GM23338 (cell line): ENCODE measurements at regions not wholly inside any gene's neighbourhood (a gene's known extent, or its start where the extent isn't known, plus 50 kb on each side); places are given as distances from the start of the nearest gene placed in this dataset.

ENCODE experiments used
- ATAC-seq: fragments of 200-7000 bp; cut with Tn5 transposase; 3 replicates; pipeline ENCODE4 v1.9.1; 2020
- DNase-seq: peaks from one replicate; pipeline ENCODE4 v3.0.0-alpha.2; 2015; ENCODE audit warnings: low spot score
- H2AFZ ChIP-seq: fragments of 200-600 bp; sonication (generic); 2 replicates; pipeline ENCODE4 v1.8.0; 2016; ENCODE audit warnings: antibody characterized with exemption, mild to moderate bottlenecking, moderate library complexity
- H3F3A ChIP-seq: fragments of 200-600 bp; sonication (generic); replicated peaks from 2 replicates; pipeline ENCODE4 v1.8.0; 2017; ENCODE audit warnings: antibody characterized with exemption, mixed run types, low read depth
- H3K27ac ChIP-seq: fragments of 200-600 bp; sonication (generic); 2 replicates; pipeline ENCODE4 v1.6.1; 2016; ENCODE audit warnings: low read depth
- H3K27me3 ChIP-seq: fragments of 200-600 bp; sonication (generic); 2 replicates; pipeline ENCODE4 v1.8.0; 2016; ENCODE audit warnings: mild to moderate bottlenecking, mixed run types, moderate library complexity; ENCODE audit not compliant: insufficient read depth
- H3K36me3 ChIP-seq: fragments of 200-600 bp; sonication (generic); 2 replicates; pipeline ENCODE4 v1.8.0; 2016; ENCODE audit warnings: mild to moderate bottlenecking; ENCODE audit not compliant: insufficient read depth
- H3K4me1 ChIP-seq: fragments of 200-600 bp; sonication (generic); 2 replicates; pipeline ENCODE4 v1.8.0; 2016; ENCODE audit warnings: mild to moderate bottlenecking, moderate library complexity; ENCODE audit not compliant: insufficient read depth
- H3K4me2 ChIP-seq: fragments of 200-600 bp; sonication (generic); 2 replicates; pipeline ENCODE4 v1.7.1; 2017; ENCODE audit warnings: mixed run types
- H3K4me3 ChIP-seq: fragments of 200-600 bp; sonication (generic); 2 replicates; pipeline ENCODE4 v1.6.1; 2016; ENCODE audit warnings: mixed run types
- H3K79me2 ChIP-seq: fragments of 200-600 bp; sonication (generic); replicated peaks from 2 replicates; pipeline ENCODE4 v1.8.0; 2017; ENCODE audit warnings: mild to moderate bottlenecking; ENCODE audit not compliant: insufficient read depth
- H3K9me2 ChIP-seq: fragments of 200-600 bp; sonication (generic); 2 replicates; pipeline ENCODE4 v1.8.0; 2017; ENCODE audit not compliant: insufficient read depth
- H4K20me1 ChIP-seq: fragments of 200-600 bp; sonication (generic); replicated peaks from 2 replicates; pipeline ENCODE4 v1.8.0; 2017; ENCODE audit warnings: mild to moderate bottlenecking; ENCODE audit not compliant: insufficient read depth
- H3K27ac Mint-ChIP-seq: 2 replicates; pipeline ENCODE4 v1.8.0; 2020; ENCODE audit warnings: inconsistent platforms, mild to moderate bottlenecking, moderate library complexity, mixed read lengths
- H3K27me3 Mint-ChIP-seq: 3 replicates; pipeline ENCODE4 v1.8.0; 2022; ENCODE audit warnings: low read depth, mild to moderate bottlenecking, moderate library complexity, mixed read lengths, inconsistent platforms; ENCODE audit not compliant: insufficient read depth, poor library complexity
- H3K36me3 Mint-ChIP-seq: 3 replicates; pipeline ENCODE4 v1.8.0; 2021; ENCODE audit warnings: low read depth, mild to moderate bottlenecking, inconsistent platforms, moderate library complexity, mixed read lengths
- H3K4me1 Mint-ChIP-seq: 3 replicates; pipeline ENCODE4 v1.8.0; 2020; ENCODE audit warnings: mild to moderate bottlenecking, inconsistent platforms, mixed read lengths
- H3K4me3 Mint-ChIP-seq: 3 replicates; pipeline ENCODE4 v1.8.0; 2021; ENCODE audit warnings: moderate library complexity, mild to moderate bottlenecking, inconsistent platforms, mixed read lengths
- H3K9me3 Mint-ChIP-seq: 3 replicates; pipeline ENCODE4 v1.8.0; 2020; ENCODE audit warnings: moderate library complexity, mild to moderate bottlenecking, inconsistent platforms, mixed read lengths
- CREB1 ChIP-seq: fragments of 250-450 bp; sonication (Bioruptor Pico); IDR thresholded peaks from 2 replicates; pipeline ENCODE4 v1.5.0; 2020; ENCODE audit warnings: low read depth, mild to moderate bottlenecking, moderate library complexity
- ETS1 ChIP-seq: IDR thresholded peaks from 2 replicates; pipeline ENCODE4 v1.6.1; 2016; ENCODE audit warnings: antibody characterized with exemption
- EZH2 ChIP-seq: fragments of 200-600 bp; sonication (generic); IDR thresholded peaks from one replicate; pipeline ENCODE4 v1.8.0; 2017; ENCODE audit warnings: antibody characterized with exemption, mild to moderate bottlenecking, low read depth; ENCODE audit not compliant: unreplicated experiment
- EZH2phosphoT487 ChIP-seq: fragments of 200-600 bp; sonication (generic); IDR thresholded peaks from one replicate; pipeline ENCODE4 v1.8.1; 2018; ENCODE audit warnings: antibody characterized with exemption; ENCODE audit not compliant: unreplicated experiment
- JUNB ChIP-seq: IDR thresholded peaks from one replicate; pipeline ENCODE4 v1.6.1; 2016; ENCODE audit warnings: antibody characterized with exemption; ENCODE audit not compliant: unreplicated experiment
- NANOG ChIP-seq: IDR thresholded peaks from 2 replicates; pipeline ENCODE4 v1.6.1; 2016; ENCODE audit warnings: antibody characterized with exemption, borderline replicate concordance
- POLR2AphosphoS5 ChIP-seq: IDR thresholded peaks from 2 replicates; pipeline ENCODE4 v1.6.1; 2016; ENCODE audit warnings: antibody characterized with exemption, low read depth
- REST ChIP-seq: IDR thresholded peaks from one replicate; pipeline ENCODE4 v1.6.1; 2018; ENCODE audit warnings: antibody characterized with exemption; ENCODE audit not compliant: unreplicated experiment
- STAT1 ChIP-seq: IDR thresholded peaks from one replicate; pipeline ENCODE4 v1.6.1; 2016; ENCODE audit warnings: antibody characterized with exemption; ENCODE audit not compliant: unreplicated experiment
- ZNF114 ChIP-seq: fragments of 250-450 bp; sonication (Bioruptor Pico); IDR thresholded peaks from 2 replicates; pipeline ENCODE4 v1.5.0; 2020; ENCODE audit warnings: mild to moderate bottlenecking, moderate library complexity
- ZNF331 ChIP-seq: fragments of 250-450 bp; sonication (Bioruptor Pico); IDR thresholded peaks from 2 replicates; pipeline ENCODE4 v1.5.0; 2020; ENCODE audit warnings: low read depth, mild to moderate bottlenecking, moderate library complexity
- TF ChIP-seq, protein P1 (sequence below): fragments of 250-450 bp; sonication (Bioruptor Pico); IDR thresholded peaks from 2 replicates; pipeline ENCODE4 v1.5.0; 2020; ENCODE audit warnings: mild to moderate bottlenecking, moderate library complexity
- TF ChIP-seq, protein P2 (sequence below), 2 experiments: fragments of 200-600 bp in 1 of 2; sonication (generic) in 1 of 2; conservative IDR thresholded peaks; 2 replicates each; pipeline versions ENCODE4 v1.5.1 to v1.6.1; 2016 to 2017; ENCODE audit warnings: antibody characterized with exemption in 2 of 2, low read depth in 2 of 2, mild to moderate bottlenecking in 2 of 2, moderate library complexity in 1 of 2

DNA sequence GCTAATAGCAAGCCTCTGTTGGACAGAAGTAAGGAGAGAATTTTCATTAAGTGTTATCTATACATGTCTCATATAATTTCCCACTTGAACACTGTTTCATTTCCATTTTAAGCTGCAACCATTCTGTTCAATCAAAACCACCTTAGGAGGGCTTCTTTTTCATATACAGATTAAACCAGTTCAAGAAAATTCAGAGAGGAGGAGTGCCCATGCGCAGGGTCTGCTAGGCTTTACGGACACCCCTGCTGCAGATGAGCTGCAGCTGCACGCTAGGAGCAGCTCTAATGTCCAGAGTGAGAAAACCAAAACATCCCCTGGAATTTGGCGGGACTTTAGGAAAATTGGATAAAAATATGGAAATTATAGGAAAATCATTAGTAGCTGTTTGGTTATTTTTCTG, 541.0 kb downstream of the SPRY1 start:
- Histone ChIP-seq H2AFZ (no peak overlapping the region), H3K4me3 (no peak overlapping the region), H4K20me1 (no peaks in the 10 kb centered on the region), H3K4me1 (0 out of 2 replicates have a peak, but pooled peaks cover 5% of the 10 kb centered on the region), H3K36me3 (no peaks in the 10 kb centered on the region), H3K9me2 (no peaks in the 10 kb centered on the region), H3K27ac (no peak overlapping the region), H3K79me2 (no peaks in the 10 kb centered on the region), H3K27me3 (no peaks in the 10 kb centered on the region), H3F3A (no peaks in the 10 kb centered on the region), H3K4me2 (no peak overlapping the region)
- no peaks in the 10 kb centered on the region for H3K27me3 Mint-ChIP-seq
- H3K4me3 Mint-ChIP-seq = no peak overlapping the region
- TF ChIP-seq CREB1 (CRISPR knock-in tag) = no peak
- TF ChIP-seq POLR2AphosphoS5 = no peak
- no peak for TF ChIP-seq ZNF331 (CRISPR knock-in tag)
- no peak for TF ChIP-seq ZNF114 (CRISPR knock-in tag)
- no peak for TF ChIP-seq EZH2phosphoT487
- TF ChIP-seq, protein P1, sequence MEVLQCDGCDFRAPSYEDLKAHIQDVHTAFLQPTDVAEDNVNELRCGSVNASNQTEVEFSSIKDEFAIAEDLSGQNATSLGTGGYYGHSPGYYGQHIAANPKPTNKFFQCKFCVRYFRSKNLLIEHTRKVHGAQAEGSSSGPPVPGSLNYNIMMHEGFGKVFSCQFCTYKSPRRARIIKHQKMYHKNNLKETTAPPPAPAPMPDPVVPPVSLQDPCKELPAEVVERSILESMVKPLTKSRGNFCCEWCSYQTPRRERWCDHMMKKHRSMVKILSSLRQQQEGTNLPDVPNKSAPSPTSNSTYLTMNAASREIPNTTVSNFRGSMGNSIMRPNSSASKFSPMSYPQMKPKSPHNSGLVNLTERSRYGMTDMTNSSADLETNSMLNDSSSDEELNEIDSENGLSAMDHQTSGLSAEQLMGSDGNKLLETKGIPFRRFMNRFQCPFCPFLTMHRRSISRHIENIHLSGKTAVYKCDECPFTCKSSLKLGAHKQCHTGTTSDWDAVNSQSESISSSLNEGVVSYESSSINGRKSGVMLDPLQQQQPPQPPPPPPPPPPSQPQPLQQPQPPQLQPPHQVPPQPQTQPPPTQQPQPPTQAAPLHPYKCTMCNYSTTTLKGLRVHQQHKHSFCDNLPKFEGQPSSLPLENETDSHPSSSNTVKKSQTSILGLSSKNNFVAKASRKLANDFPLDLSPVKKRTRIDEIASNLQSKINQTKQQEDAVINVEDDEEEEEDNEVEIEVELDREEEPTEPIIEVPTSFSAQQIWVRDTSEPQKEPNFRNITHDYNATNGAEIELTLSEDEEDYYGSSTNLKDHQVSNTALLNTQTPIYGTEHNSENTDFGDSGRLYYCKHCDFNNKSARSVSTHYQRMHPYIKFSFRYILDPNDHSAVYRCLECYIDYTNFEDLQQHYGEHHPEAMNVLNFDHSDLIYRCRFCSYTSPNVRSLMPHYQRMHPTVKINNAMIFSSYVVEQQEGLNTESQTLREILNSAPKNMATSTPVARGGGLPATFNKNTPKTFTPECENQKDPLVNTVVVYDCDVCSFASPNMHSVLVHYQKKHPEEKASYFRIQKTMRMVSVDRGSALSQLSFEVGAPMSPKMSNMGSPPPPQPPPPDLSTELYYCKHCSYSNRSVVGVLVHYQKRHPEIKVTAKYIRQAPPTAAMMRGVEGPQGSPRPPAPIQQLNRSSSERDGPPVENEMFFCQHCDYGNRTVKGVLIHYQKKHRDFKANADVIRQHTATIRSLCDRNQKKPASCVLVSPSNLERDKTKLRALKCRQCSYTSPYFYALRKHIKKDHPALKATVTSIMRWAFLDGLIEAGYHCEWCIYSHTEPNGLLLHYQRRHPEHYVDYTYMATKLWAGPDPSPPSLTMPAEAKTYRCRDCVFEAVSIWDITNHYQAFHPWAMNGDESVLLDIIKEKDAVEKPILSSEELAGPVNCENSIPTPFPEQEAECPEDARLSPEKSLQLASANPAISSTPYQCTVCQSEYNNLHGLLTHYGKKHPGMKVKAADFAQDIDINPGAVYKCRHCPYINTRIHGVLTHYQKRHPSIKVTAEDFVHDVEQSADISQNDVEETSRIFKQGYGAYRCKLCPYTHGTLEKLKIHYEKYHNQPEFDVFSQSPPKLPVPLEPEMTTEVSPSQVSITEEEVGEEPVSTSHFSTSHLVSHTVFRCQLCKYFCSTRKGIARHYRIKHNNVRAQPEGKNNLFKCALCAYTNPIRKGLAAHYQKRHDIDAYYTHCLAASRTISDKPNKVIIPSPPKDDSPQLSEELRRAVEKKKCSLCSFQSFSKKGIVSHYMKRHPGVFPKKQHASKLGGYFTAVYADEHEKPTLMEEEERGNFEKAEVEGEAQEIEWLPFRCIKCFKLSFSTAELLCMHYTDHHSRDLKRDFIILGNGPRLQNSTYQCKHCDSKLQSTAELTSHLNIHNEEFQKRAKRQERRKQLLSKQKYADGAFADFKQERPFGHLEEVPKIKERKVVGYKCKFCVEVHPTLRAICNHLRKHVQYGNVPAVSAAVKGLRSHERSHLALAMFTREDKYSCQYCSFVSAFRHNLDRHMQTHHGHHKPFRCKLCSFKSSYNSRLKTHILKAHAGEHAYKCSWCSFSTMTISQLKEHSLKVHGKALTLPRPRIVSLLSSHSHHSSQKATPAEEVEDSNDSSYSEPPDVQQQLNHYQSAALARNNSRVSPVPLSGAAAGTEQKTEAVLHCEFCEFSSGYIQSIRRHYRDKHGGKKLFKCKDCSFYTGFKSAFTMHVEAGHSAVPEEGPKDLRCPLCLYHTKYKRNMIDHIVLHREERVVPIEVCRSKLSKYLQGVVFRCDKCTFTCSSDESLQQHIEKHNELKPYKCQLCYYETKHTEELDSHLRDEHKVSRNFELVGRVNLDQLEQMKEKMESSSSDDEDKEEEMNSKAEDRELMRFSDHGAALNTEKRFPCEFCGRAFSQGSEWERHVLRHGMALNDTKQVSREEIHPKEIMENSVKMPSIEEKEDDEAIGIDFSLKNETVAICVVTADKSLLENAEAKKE (CRISPR knock-in tag) = no peak
- no peak for TF ChIP-seq ETS1
- TF ChIP-seq REST = no peak
- no peak for TF ChIP-seq NANOG
- no peak for TF ChIP-seq EZH2
- no peak for TF ChIP-seq STAT1
- TF ChIP-seq, protein P2, sequence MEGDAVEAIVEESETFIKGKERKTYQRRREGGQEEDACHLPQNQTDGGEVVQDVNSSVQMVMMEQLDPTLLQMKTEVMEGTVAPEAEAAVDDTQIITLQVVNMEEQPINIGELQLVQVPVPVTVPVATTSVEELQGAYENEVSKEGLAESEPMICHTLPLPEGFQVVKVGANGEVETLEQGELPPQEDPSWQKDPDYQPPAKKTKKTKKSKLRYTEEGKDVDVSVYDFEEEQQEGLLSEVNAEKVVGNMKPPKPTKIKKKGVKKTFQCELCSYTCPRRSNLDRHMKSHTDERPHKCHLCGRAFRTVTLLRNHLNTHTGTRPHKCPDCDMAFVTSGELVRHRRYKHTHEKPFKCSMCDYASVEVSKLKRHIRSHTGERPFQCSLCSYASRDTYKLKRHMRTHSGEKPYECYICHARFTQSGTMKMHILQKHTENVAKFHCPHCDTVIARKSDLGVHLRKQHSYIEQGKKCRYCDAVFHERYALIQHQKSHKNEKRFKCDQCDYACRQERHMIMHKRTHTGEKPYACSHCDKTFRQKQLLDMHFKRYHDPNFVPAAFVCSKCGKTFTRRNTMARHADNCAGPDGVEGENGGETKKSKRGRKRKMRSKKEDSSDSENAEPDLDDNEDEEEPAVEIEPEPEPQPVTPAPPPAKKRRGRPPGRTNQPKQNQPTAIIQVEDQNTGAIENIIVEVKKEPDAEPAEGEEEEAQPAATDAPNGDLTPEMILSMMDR (conservative IDR thresholded peaks at IDR 0.05; ENCODE audit: low read depth in 2 of 2) = no peak
- no peak for TF ChIP-seq JUNB
- H3K36me3 Mint-ChIP-seq = no peaks in the 10 kb centered on the region
- H3K9me3 Mint-ChIP-seq = no peaks in the 10 kb centered on the region
- H3K27ac Mint-ChIP-seq = no peak overlapping the region; the same call in 1 of the 2 replicates
- DNase-seq = no peak
- ATAC-seq = peak; percentile 27; the same call in 1 of the 3 replicates
- H3K4me1 Mint-ChIP-seq = peaks cover 16% of the 10 kb centered on the region
